SJCRH30 (cell line): ENCODE measurements at regions not wholly inside any gene's neighbourhood (a gene's known extent, or its start where the extent isn't known, plus 50 kb on each side); places are given as distances from the start of the nearest gene placed in this dataset.

Source experiments
- DNase-seq, 2 experiments: peaks; one replicate each; pipeline ENCODE4 v3.0.0-alpha.2; 2015 to 2020
- H3K27ac ChIP-seq: fragments of 250-450 bp; sonication (Bioruptor Pico); 2 replicates; pipeline ENCODE4 v1.5.1; 2020; ENCODE audit warnings: mild to moderate bottlenecking, moderate library complexity
- H3K27me3 ChIP-seq: fragments of 250-450 bp; sonication (Bioruptor Pico); 2 replicates; pipeline ENCODE4 v1.5.1; 2020; ENCODE audit warnings: mild to moderate bottlenecking, moderate library complexity
- H3K36me3 ChIP-seq: fragments of 250-450 bp; sonication (Bioruptor Pico); 2 replicates; pipeline ENCODE4 v1.5.1; 2020; ENCODE audit warnings: mild to moderate bottlenecking, moderate library complexity
- H3K4me1 ChIP-seq: fragments of 250-450 bp; sonication (Bioruptor Pico); 2 replicates; pipeline ENCODE4 v1.5.1; 2020; ENCODE audit warnings: mild to moderate bottlenecking, moderate library complexity
- H3K4me3 ChIP-seq: fragments of 250-450 bp; sonication (Bioruptor Pico); 2 replicates; pipeline ENCODE4 v1.5.1; 2020; ENCODE audit warnings: mild to moderate bottlenecking, moderate library complexity
- H3K9me3 ChIP-seq: fragments of 250-450 bp; sonication (Bioruptor Pico); replicated peaks from 2 replicates; pipeline ENCODE4 v1.5.1; 2020; ENCODE audit warnings: mild to moderate bottlenecking, moderate library complexity

DNA sequence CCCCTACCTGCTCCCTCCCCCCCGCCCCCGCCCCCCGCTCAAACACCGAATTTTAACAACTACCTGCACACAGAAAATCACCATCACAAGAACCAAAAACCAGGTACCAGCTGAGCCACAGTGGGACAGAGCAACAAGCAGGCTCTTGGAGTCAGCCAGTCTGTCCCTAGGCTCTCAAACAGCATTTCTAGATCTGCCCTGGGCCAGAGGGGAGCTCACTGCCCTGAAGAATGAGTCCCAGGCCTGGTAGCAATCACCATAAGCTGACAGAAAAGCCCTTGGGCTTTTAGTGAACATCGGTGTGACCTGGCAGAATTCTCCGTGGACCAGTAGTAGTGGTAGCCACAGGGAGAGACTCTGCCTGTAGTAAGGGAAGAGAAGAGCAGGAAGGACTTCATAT lies 58.3 kb downstream of the C11orf87 start:
- no peaks in the 10 kb centered on the region for H3K9me3 ChIP-seq
- no peak for DNase-seq
- no peaks in the 10 kb centered on the region for H3K36me3 ChIP-seq
- no peak overlapping the region for H3K4me3 ChIP-seq
- H3K4me1 ChIP-seq = no peaks in the 10 kb centered on the region
- H3K27ac ChIP-seq = no peak overlapping the region
- no peaks in the 10 kb centered on the region for H3K27me3 ChIP-seq

GRCh38 chr11:109486129-109486528 lies 64.1 kb downstream of the C11orf87 start:
- H3K9me3 ChIP-seq = no peaks in the 10 kb centered on the region
- no peak overlapping the region for H3K4me3 ChIP-seq
- no peak overlapping the region for H3K27ac ChIP-seq
- no peak for DNase-seq
- H3K4me1 ChIP-seq = no peaks in the 10 kb centered on the region
- no peaks in the 10 kb centered on the region for H3K27me3 ChIP-seq
- H3K36me3 ChIP-seq = no peaks in the 10 kb centered on the region

- H3K4me3 ChIP-seq = no peak overlapping the region
- no peaks in the 10 kb centered on the region for H3K36me3 ChIP-seq
- H3K4me1 ChIP-seq = no peaks in the 10 kb centered on the region
- no peak for DNase-seq
- no peaks in the 10 kb centered on the region for H3K9me3 ChIP-seq
- H3K27ac ChIP-seq = no peak overlapping the region
- no peaks in the 10 kb centered on the region for H3K27me3 ChIP-seq
These were observed 69.1 kb downstream of the C11orf87 start for GRCh38 chr11:109490953-109491635.

DNA sequence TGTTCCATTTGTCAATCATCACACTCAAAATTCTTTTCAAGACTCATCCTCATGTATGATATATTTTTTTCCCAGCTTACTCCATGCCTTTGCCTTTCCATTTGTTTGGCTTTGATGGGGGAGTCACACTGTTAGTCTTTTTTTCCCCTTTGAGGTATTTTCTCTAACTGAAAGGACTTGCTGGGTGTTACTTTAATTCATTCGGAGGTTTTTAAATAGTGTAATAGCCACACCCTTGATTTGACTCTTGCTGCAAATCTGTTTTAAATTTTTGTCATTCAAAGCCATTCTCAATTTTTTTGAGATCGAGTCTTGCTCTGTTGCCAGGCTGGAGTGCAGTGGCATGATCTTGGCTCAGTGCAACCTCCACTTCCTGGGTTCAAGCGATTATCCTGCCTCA lies 84.1 kb downstream of the C11orf87 start:
- H3K4me3 ChIP-seq = no peak overlapping the region
- no peaks in the 10 kb centered on the region for H3K36me3 ChIP-seq
- no peaks in the 10 kb centered on the region for H3K9me3 ChIP-seq
- H3K27me3 ChIP-seq = no peaks in the 10 kb centered on the region
- no peaks in the 10 kb centered on the region for H3K4me1 ChIP-seq
- DNase-seq = no peak
- H3K27ac ChIP-seq = no peak overlapping the region

- no peaks in the 10 kb centered on the region for H3K27me3 ChIP-seq
- no peak overlapping the region for H3K27ac ChIP-seq
- H3K4me1 ChIP-seq = no peaks in the 10 kb centered on the region
- no peak overlapping the region for H3K4me3 ChIP-seq
- DNase-seq = no peak
- no peaks in the 10 kb centered on the region for H3K9me3 ChIP-seq
- H3K36me3 ChIP-seq = no peaks in the 10 kb centered on the region
These were observed 85.3 kb downstream of the C11orf87 start for GRCh38 chr11:109507331-109507730.

- H3K4me3 ChIP-seq = no peak overlapping the region
- no peaks in the 10 kb centered on the region for H3K4me1 ChIP-seq
- no peak overlapping the region for H3K27ac ChIP-seq
- DNase-seq = no peak
- no peaks in the 10 kb centered on the region for H3K27me3 ChIP-seq
- no peaks in the 10 kb centered on the region for H3K9me3 ChIP-seq
- H3K36me3 ChIP-seq = no peaks in the 10 kb centered on the region
These were observed 86.0 kb downstream of the C11orf87 start for GRCh38 chr11:109507836-109508561.

- H3K27me3 ChIP-seq = no peaks in the 10 kb centered on the region
- H3K9me3 ChIP-seq = no peaks in the 10 kb centered on the region
- H3K4me1 ChIP-seq = no peaks in the 10 kb centered on the region
- no peak for DNase-seq
- H3K27ac ChIP-seq = no peak overlapping the region
- no peak overlapping the region for H3K4me3 ChIP-seq
- no peaks in the 10 kb centered on the region for H3K36me3 ChIP-seq
These were observed 87.0 kb downstream of the C11orf87 start for GRCh38 chr11:109508943-109509342.

DNA sequence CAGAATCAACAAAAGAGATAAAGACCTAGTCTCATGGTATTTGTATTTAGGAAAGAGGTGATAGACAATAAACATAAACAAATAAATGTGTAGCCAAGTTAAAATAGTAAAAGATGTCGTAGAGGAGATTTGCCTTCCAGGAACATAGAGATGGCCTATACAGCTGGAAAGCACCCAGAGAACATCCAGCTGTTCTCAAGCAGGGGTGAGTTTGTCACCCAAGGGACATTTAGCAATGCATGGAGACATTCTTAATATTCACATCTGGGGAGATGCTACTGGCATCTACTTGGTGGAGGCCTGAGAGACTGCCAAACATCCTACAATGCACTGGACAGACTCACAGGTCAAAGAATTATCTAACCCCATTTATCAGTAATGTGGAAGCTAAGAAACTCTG lies 88.3 kb downstream of the C11orf87 start:
- Histone ChIP-seq H3K36me3 (no peaks in the 10 kb centered on the region), H3K9me3 (no peaks in the 10 kb centered on the region), H3K4me3 (no peak overlapping the region), H3K27me3 (no peaks in the 10 kb centered on the region), H3K4me1 (no peaks in the 10 kb centered on the region), H3K27ac (no peak overlapping the region)
- DNase-seq = no peak

- no peaks in the 10 kb centered on the region for H3K36me3 ChIP-seq
- no peak for DNase-seq
- H3K4me1 ChIP-seq = no peaks in the 10 kb centered on the region
- H3K27ac ChIP-seq = no peak overlapping the region
- H3K4me3 ChIP-seq = no peak overlapping the region
- no peaks in the 10 kb centered on the region for H3K27me3 ChIP-seq
- no peaks in the 10 kb centered on the region for H3K9me3 ChIP-seq
These were observed 89.6 kb downstream of the C11orf87 start for GRCh38 chr11:109511598-109511997.

DNA sequence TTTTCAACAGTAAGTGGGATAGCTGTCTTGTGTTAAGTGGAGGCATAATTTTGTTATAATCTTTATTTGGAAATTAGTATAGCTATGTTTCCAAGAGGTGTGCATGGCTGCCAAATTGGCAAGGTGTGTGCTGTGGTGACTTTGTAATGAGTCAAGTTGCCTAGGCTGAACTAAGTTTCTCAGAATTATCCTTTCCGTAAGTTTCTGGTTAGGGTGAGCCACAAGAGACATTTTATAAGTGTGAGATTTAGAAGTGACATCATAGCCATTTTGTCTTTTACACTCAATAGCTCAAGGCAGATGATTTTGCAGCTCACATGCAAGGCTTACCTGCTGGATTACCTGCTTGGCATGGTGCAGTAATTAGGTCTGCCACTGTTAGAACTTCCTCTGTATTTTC lies 90.3 kb downstream of the C11orf87 start:
- Histone ChIP-seq H3K36me3 (no peaks in the 10 kb centered on the region), H3K9me3 (no peaks in the 10 kb centered on the region), H3K27me3 (no peaks in the 10 kb centered on the region), H3K4me1 (no peaks in the 10 kb centered on the region), H3K27ac (no peak overlapping the region), H3K4me3 (no peak overlapping the region)
- DNase-seq = no peak

GRCh38 chr11:109512680-109513079 lies 90.7 kb downstream of the C11orf87 start:
- DNase-seq = no peak
- Histone ChIP-seq H3K4me3 (no peak overlapping the region), H3K9me3 (no peaks in the 10 kb centered on the region), H3K4me1 (no peaks in the 10 kb centered on the region), H3K36me3 (no peaks in the 10 kb centered on the region), H3K27ac (no peak overlapping the region), H3K27me3 (no peaks in the 10 kb centered on the region)

DNA sequence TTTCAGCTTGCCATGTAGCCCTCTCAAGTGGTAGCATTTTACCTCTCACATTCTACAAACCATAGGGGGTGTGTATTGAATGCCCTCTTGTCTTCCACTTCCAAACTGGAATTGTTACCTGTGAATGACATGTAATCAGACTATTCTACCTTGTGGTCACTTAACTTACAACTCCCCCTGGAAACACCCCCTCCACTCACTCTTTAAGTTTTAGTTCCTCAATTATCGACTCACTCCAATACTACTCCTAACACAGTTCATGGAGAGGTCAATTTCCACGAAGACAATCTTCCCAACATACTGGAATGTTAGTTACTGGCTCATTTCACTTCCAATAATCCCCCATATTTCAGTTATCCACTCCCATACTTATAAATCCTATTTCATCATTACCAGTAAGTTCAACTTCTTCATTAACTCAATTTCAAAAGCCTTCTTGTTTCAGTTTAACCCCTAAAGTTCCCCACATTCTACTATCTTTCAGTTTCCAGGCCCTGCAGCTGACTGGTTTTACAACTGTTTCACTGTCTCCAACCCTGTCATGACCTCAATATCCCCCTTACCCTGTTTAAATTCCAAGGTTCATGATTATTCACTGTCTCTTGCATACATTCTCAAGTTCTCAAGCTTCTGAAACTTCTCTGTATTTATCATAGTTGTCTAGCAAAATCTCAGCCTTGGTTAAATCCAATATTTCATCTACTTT lies 92.5 kb downstream of the C11orf87 start:
- Histone ChIP-seq H3K27me3 (no peaks in the 10 kb centered on the region), H3K27ac (no peak overlapping the region), H3K4me1 (no peaks in the 10 kb centered on the region), H3K36me3 (no peaks in the 10 kb centered on the region), H3K9me3 (no peaks in the 10 kb centered on the region), H3K4me3 (no peak overlapping the region)
- no peak for DNase-seq

DNA sequence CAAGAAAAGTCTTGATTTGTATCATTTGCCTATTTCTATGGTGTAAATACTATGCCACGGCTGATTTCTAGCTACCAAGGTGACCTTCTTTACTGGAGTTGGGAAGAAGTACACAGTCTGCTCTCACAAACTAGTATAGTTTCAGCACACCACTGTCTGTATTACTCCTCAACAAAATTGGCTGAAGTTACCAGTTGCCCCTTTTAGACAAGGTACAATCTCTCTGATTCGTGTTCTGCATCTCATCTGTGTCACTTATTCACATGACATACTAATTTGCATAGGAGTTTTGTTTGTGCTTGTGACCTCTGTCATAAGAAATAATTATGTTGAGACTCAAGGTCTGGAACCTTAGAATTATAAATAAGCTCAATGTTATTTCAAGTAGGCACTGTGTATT lies 97.3 kb downstream of the C11orf87 start:
- DNase-seq = no peak
- Histone ChIP-seq H3K4me1 (no peaks in the 10 kb centered on the region), H3K27ac (no peak overlapping the region), H3K9me3 (no peaks in the 10 kb centered on the region), H3K27me3 (no peaks in the 10 kb centered on the region), H3K36me3 (no peaks in the 10 kb centered on the region), H3K4me3 (no peak overlapping the region)

DNA sequence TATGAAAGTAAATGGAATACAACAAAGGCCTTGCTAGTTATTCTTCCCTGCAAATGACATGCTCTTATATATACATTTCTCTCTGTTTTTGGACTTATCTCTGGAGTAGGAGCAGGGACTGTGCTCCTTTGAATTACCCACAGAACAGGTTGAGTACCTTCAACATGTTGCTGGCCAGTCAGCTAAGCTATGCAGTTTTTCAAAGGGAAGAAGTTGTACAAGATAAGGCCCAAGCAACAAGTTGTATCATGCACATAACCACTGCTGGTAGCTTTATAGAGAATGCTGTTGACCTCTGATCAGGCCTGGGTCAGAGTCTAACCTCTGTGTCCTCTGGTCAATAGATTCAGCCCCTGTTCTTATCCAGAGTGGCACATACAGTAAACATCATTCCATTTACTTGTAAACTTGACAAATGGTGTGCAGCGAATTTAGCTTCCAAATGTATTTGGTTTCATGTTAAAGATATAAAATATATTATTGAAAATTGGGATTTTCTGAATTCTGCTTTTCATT lies 99.6 kb downstream of the C11orf87 start:
- no peak for DNase-seq
- H3K36me3 ChIP-seq = no peaks in the 10 kb centered on the region
- no peak overlapping the region for H3K4me3 ChIP-seq
- no peaks in the 10 kb centered on the region for H3K9me3 ChIP-seq
- H3K27me3 ChIP-seq = no peaks in the 10 kb centered on the region
- H3K4me1 ChIP-seq = no peaks in the 10 kb centered on the region
- no peak overlapping the region for H3K27ac ChIP-seq

GRCh38 chr11:109522116-109522755 lies 100.2 kb downstream of the C11orf87 start:
- no peak for DNase-seq
- Histone ChIP-seq H3K36me3 (no peaks in the 10 kb centered on the region), H3K4me3 (no peak overlapping the region), H3K27ac (no peak overlapping the region), H3K27me3 (no peaks in the 10 kb centered on the region), H3K9me3 (no peaks in the 10 kb centered on the region), H3K4me1 (no peaks in the 10 kb centered on the region)
